Adrenal gland (tissue), 9 donors: ENCODE measurements at regions not wholly inside any gene's neighbourhood (a gene's known extent, or its start where the extent isn't known, plus 50 kb on each side); places are given as distances from the start of the nearest gene placed in this dataset.

Source experiments
- DNase-seq, 7 donors: peaks; one replicate each; pipeline ENCODE4 v3.0.0-alpha.2; 2019 to 2020
- H3K27ac ChIP-seq, 5 donors: fragments of 200-600 bp; sonication (generic) in 4 of 5; 1 replicate in 3 of 5; 2 replicates in 2 of 5; pipeline versions ENCODE4 v1.5.1 to v1.8.0; 2016 to 2020; ENCODE audit warnings: mild to moderate bottlenecking in 1 of 5
- H3K27me3 ChIP-seq: fragments of 200-600 bp; 2 replicates; pipeline ENCODE4 v1.8.0; 2021
- H3K36me3 ChIP-seq, 2 donors: fragments of 200-600 bp; replicated peaks in 1 of 2; 1 replicate in 1 of 2; 2 replicates in 1 of 2; pipeline versions ENCODE4 v1.5.1 to v1.8.0; 2018 to 2022
- H3K4me1 ChIP-seq, 2 donors: fragments of 200-600 bp; replicated peaks in 1 of 2; 1 replicate in 1 of 2; 2 replicates in 1 of 2; pipeline versions ENCODE4 v1.5.1 to v1.8.0; 2018 to 2021
- H3K4me3 ChIP-seq, 4 donors: fragments of 200-600 bp; sonication (generic) in 3 of 4; one replicate each; pipeline ENCODE4 v1.5.1; 2016 to 2018
- H3K9me3 ChIP-seq, 3 donors: fragments of 200-600 bp; sonication (generic) in 1 of 3; replicated peaks in 1 of 3; 1 replicate in 2 of 3; 2 replicates in 1 of 3; pipeline versions ENCODE4 v1.5.1 to v1.8.0; 2016 to 2021
- CTCF ChIP-seq, 6 experiments: fragments of 450-650 bp in 4 of 6; fragments of 200-600 bp in 2 of 6; sonication (generic) in 1 of 6; IDR thresholded peaks; 1 replicate in 5 of 6; 2 replicates in 1 of 6; pipeline versions ENCODE4 v1.5.1 to v1.8.0; 2016 to 2021; ENCODE audit warnings: antibody characterized with exemption in 6 of 6, mild to moderate bottlenecking in 2 of 6, moderate library complexity in 1 of 6
- POLR2A ChIP-seq, 2 donors: fragments of 450-650 bp; IDR thresholded peaks; one replicate each; pipeline ENCODE4 v1.6.1; 2017; ENCODE audit warnings: antibody characterized with exemption in 2 of 2, mild to moderate bottlenecking in 2 of 2, moderate library complexity in 1 of 2
- WGBS, 4 donors: extraction: QIAGEN DNeasy Blood & Tissue Kit in 2 of 4; methylation state at CpG; one replicate each; pipeline versions ENCODE4 v1.1.5 to v1.1.7; 2013 to 2017; 5-methylcytosine and 5-hydroxymethylcytosine counted together
- intact Hi-C, 2 donors: fragments of 100-400 bp; cut with DNase I; formaldehyde crosslinking; loops; one replicate each; pipeline versions ENCODE4 v1.14.1 to v1.15.0; 2022 to 2023
- donor health status: healthy with polysubstance abuse.
- donor health status: Bipolar disorder and iron deficiency.
- donor health status: DM: yes; HTN: yes; CAD: no.
- donor health status: DM: no; HTN: no; CAD: no.
- donor health status: DM: no; HTN: no; CAD: no.

GRCh38 chr7:52506325-52506724 is 529.1 kb upstream of the POM121L12 start:
- WGBS, 4 donors: 11 to 29% (median 20%) methylated on average over 2 of the region's 2 CpGs

GRCh38 chr7:52504561-52504960 is 530.9 kb upstream of the POM121L12 start:
- H3K4me3 ChIP-seq: no peak overlapping the region
- intact Hi-C loops: no loop called here
- no peaks in the 10 kb centered on the region for H3K36me3 ChIP-seq
- H3K4me1 ChIP-seq: no peaks in the 10 kb centered on the region
- no peak overlapping the region for H3K27ac ChIP-seq
- DNase-seq: no peak
- no peaks in the 10 kb centered on the region for H3K9me3 ChIP-seq
- WGBS, 4 donors: 68 to 87% (median 81%) methylated on average over 2 of the region's 2 CpGs
- H3K27me3 ChIP-seq: no peaks in the 10 kb centered on the region
- TF ChIP-seq POLR2A (IDR thresholded peaks at IDR 0.05) (no peak), CTCF (IDR thresholded peaks at IDR 0.05) (no peak)

More at GRCh38 chr7:52506325-52506724, 529.1 kb upstream of the POM121L12 start:
- H3K4me3 ChIP-seq: no peak overlapping the region
- intact Hi-C loops: no loop called here
- H3K27me3 ChIP-seq: no peaks in the 10 kb centered on the region
- no peak for DNase-seq
- H3K9me3 ChIP-seq: no peaks in the 10 kb centered on the region
- no peaks in the 10 kb centered on the region for H3K4me1 ChIP-seq
- no peaks in the 10 kb centered on the region for H3K36me3 ChIP-seq
- TF ChIP-seq POLR2A (IDR thresholded peaks at IDR 0.05) (no peak), CTCF (IDR thresholded peaks at IDR 0.05) (no peak)
- H3K27ac ChIP-seq: no peak overlapping the region

GRCh38 chr7:52502281-52502680 is 533.2 kb upstream of the POM121L12 start:
- Histone ChIP-seq H3K27me3 (no peaks in the 10 kb centered on the region), H3K36me3 (no peaks in the 10 kb centered on the region), H3K9me3 (no peaks in the 10 kb centered on the region), H3K4me3 (no peak overlapping the region), H3K27ac (no peak overlapping the region), H3K4me1 (no peaks in the 10 kb centered on the region)
- no peak for DNase-seq
- 63 to 80% (median 67%) methylated on average over 4 of the region's 4 CpGs for WGBS, 4 donors
- no peak for TF ChIP-seq POLR2A (IDR thresholded peaks at IDR 0.05)
- intact Hi-C loops: no loop called here

GRCh38 chr7:52501696-52502095 is 533.7 kb upstream of the POM121L12 start:
- intact Hi-C loops: no loop called here
- no peak for TF ChIP-seq CTCF (IDR thresholded peaks at IDR 0.05)
- TF ChIP-seq POLR2A (IDR thresholded peaks at IDR 0.05): no peak
- WGBS, 4 donors: 71 to 78% (median 74%) methylated on average over 2 of the region's 2 CpGs
- Histone ChIP-seq H3K27me3 (no peaks in the 10 kb centered on the region), H3K4me1 (no peaks in the 10 kb centered on the region), H3K4me3 (no peak overlapping the region), H3K27ac (no peak overlapping the region), H3K36me3 (no peaks in the 10 kb centered on the region), H3K9me3 (no peaks in the 10 kb centered on the region)
- DNase-seq: no peak

- Histone ChIP-seq H3K9me3 (no peaks in the 10 kb centered on the region), H3K4me1 (no peaks in the 10 kb centered on the region)
- no peak for DNase-seq
Measured at GRCh38 chr7:52500841-52501240, 534.6 kb upstream of the POM121L12 start.

More at GRCh38 chr7:52500841-52501240, 534.6 kb upstream of the POM121L12 start:
- H3K36me3 ChIP-seq: no peaks in the 10 kb centered on the region
- intact Hi-C loops: no loop called here
- H3K27ac ChIP-seq: no peak overlapping the region
- TF ChIP-seq POLR2A (IDR thresholded peaks at IDR 0.05) (no peak), CTCF (IDR thresholded peaks at IDR 0.05) (no peak)
- H3K4me3 ChIP-seq: no peak overlapping the region
- WGBS, 4 donors: 53 to 61% (median 55%) methylated on average over 3 of the region's 3 CpGs
- no peaks in the 10 kb centered on the region for H3K27me3 ChIP-seq
